HL-60 (cell line): ENCODE measurements at regions not wholly inside any gene's neighbourhood (a gene's known extent, or its start where the extent isn't known, plus 50 kb on each side); places are given as distances from the start of the nearest gene placed in this dataset.
"Not testable (repeated sequence)": the region's sequence is repeated elsewhere in the genome, so short reads cannot be mapped to it uniquely, and the experiment has no call there.

Experiments
- DNase-seq, 2 experiments: peaks; one replicate each; pipeline ENCODE4 v3.0.0-alpha.2; 2010 to 2020; ENCODE audit warnings: low read depth in 1 of 2, low spot score in 1 of 2
- H3K27ac ChIP-seq: fragments of 250-450 bp; sonication (Bioruptor Pico); replicated peaks from 2 replicates; pipeline ENCODE4 v1.5.1; 2020; ENCODE audit warnings: mild to moderate bottlenecking, moderate library complexity
- H3K27me3 ChIP-seq: fragments of 250-450 bp; sonication (Bioruptor Pico); 2 replicates; pipeline ENCODE4 v1.5.1; 2021; ENCODE audit warnings: mild to moderate bottlenecking, moderate library complexity; ENCODE audit not compliant: insufficient read depth, poor library complexity, severe bottlenecking
- H3K4me3 ChIP-seq: replicated peaks from 2 replicates; pipeline ENCODE4 v1.5.1; 2011; ENCODE audit warnings: mild to moderate bottlenecking, control low read depth, low read length; ENCODE audit not compliant: insufficient read depth
- GABPA ChIP-seq: IDR thresholded peaks from 2 replicates; pipeline ENCODE4 v1.6.1; 2012; ENCODE audit warnings: low read depth
- POLR2AphosphoS5 ChIP-seq: IDR thresholded peaks from 2 replicates; pipeline ENCODE4 v1.6.1; 2012; ENCODE audit warnings: low read depth
- SPI1 ChIP-seq: IDR thresholded peaks from 2 replicates; pipeline ENCODE4 v1.6.1; 2012; ENCODE audit warnings: low read depth, mild to moderate bottlenecking, borderline replicate concordance
- TF ChIP-seq, protein P1 (sequence below): IDR thresholded peaks from one replicate; pipeline ENCODE4 v1.5.1; 2011; ENCODE audit warnings: low read length, control low read depth, inconsistent platforms; ENCODE audit not compliant: insufficient read depth
- TF ChIP-seq, protein P2 (sequence below): IDR thresholded peaks from 2 replicates; pipeline ENCODE4 v1.6.1; 2012; ENCODE audit warnings: low read depth; ENCODE audit not compliant: insufficient replicate concordance

DNA sequence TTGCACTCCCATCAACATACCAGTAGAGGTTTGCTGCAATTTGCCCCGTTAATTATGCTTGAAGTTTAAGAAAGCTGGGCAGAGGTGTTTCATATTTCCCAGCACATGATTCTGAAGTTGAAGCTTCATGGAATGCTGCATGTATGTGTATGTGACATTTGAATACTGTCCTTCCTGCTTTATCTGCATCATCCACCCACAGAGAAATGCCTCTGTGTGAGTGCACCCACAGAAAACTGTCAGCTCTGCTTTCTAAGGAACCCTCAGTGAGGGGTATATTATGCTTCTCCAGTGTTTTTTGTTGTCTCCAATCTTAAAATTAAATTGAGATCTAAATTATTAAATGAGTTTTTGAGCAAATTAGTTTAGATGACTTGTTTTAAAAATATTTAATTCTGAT, 358.1 kb upstream of the PIK3R1 start:
- Histone ChIP-seq H3K27ac (no peak overlapping the region), H3K4me3 (no peak overlapping the region), H3K27me3 (no peaks in the 10 kb centered on the region)
- no peak for TF ChIP-seq GABPA
- TF ChIP-seq, protein P1, sequence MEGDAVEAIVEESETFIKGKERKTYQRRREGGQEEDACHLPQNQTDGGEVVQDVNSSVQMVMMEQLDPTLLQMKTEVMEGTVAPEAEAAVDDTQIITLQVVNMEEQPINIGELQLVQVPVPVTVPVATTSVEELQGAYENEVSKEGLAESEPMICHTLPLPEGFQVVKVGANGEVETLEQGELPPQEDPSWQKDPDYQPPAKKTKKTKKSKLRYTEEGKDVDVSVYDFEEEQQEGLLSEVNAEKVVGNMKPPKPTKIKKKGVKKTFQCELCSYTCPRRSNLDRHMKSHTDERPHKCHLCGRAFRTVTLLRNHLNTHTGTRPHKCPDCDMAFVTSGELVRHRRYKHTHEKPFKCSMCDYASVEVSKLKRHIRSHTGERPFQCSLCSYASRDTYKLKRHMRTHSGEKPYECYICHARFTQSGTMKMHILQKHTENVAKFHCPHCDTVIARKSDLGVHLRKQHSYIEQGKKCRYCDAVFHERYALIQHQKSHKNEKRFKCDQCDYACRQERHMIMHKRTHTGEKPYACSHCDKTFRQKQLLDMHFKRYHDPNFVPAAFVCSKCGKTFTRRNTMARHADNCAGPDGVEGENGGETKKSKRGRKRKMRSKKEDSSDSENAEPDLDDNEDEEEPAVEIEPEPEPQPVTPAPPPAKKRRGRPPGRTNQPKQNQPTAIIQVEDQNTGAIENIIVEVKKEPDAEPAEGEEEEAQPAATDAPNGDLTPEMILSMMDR = no peak
- TF ChIP-seq POLR2AphosphoS5 = no peak
- TF ChIP-seq SPI1 = no peak
- TF ChIP-seq, protein P2, sequence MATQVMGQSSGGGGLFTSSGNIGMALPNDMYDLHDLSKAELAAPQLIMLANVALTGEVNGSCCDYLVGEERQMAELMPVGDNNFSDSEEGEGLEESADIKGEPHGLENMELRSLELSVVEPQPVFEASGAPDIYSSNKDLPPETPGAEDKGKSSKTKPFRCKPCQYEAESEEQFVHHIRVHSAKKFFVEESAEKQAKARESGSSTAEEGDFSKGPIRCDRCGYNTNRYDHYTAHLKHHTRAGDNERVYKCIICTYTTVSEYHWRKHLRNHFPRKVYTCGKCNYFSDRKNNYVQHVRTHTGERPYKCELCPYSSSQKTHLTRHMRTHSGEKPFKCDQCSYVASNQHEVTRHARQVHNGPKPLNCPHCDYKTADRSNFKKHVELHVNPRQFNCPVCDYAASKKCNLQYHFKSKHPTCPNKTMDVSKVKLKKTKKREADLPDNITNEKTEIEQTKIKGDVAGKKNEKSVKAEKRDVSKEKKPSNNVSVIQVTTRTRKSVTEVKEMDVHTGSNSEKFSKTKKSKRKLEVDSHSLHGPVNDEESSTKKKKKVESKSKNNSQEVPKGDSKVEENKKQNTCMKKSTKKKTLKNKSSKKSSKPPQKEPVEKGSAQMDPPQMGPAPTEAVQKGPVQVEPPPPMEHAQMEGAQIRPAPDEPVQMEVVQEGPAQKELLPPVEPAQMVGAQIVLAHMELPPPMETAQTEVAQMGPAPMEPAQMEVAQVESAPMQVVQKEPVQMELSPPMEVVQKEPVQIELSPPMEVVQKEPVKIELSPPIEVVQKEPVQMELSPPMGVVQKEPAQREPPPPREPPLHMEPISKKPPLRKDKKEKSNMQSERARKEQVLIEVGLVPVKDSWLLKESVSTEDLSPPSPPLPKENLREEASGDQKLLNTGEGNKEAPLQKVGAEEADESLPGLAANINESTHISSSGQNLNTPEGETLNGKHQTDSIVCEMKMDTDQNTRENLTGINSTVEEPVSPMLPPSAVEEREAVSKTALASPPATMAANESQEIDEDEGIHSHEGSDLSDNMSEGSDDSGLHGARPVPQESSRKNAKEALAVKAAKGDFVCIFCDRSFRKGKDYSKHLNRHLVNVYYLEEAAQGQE = no peak
- no peak for DNase-seq

DNA sequence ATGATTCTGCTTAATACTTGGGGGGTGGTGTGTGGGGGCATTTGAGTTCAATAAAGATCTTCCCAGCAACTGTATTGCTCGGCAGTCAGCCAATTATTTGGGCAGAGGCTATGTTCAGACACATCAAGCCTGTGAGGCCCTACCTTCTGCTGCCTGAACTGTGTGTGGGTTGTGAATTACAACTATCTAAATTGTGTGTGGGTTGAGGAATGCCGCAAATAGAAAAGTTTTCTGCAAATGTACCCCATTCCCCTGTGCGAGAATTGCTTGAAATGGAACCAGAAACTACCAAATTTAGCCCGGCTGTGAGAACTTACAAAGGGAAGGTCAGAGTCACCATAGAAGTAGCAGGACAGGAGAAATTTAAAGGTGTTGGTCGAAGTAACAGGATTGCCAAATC, 360.0 kb upstream of the PIK3R1 start:
- no peak overlapping the region for H3K4me3 ChIP-seq
- no peaks in the 10 kb centered on the region for H3K27me3 ChIP-seq
- no peak for DNase-seq

DNA sequence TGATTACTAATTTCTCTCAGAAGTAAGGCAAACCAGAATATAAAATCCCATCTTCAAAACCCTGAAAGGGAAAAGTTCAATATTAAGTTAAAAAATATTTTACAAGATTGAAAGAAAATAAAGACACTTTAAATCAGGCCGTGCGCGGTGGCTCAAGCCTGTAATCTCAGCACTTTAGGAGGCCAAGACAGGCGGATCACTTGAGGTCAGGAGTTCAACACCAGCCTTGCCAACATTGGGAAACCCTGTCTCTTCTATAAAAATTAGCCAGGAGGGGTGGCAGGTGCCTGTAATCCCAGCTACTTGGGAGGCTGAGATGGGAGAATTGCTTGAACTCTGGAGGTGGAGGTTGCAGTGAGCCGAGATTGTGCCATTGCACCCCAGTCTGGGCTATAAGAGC, 364.6 kb upstream of the PIK3R1 start:
- not testable (repeated sequence) for DNase-seq, H3K27me3 ChIP-seq, H3K4me3 ChIP-seq, H3K27ac ChIP-seq

More for the DNA sequence above, 360.0 kb upstream of the PIK3R1 start:
- H3K27ac ChIP-seq = no peak overlapping the region
- no peak for TF ChIP-seq GABPA
- no peak for TF ChIP-seq SPI1

GRCh38 chr5:67844924-67845323, 370.6 kb upstream of the PIK3R1 start:
- TF ChIP-seq SPI1 (no peak), POLR2AphosphoS5 (no peak), GABPA (no peak)
- TF ChIP-seq, protein P1 = no peak
- Histone ChIP-seq H3K27ac (no peak overlapping the region), H3K4me3 (no peak overlapping the region), H3K27me3 (no peaks in the 10 kb centered on the region)
- DNase-seq = no peak

GRCh38 chr5:67842806-67843205, 372.8 kb upstream of the PIK3R1 start:
- H3K27ac ChIP-seq = no peak overlapping the region
- no peaks in the 10 kb centered on the region for H3K27me3 ChIP-seq
- TF ChIP-seq, protein P1 = no peak
- no peak for TF ChIP-seq SPI1
- TF ChIP-seq POLR2AphosphoS5 = no peak
- TF ChIP-seq, protein P2 = no peak
- TF ChIP-seq GABPA = no peak
- no peak for DNase-seq
- no peak overlapping the region for H3K4me3 ChIP-seq

DNA sequence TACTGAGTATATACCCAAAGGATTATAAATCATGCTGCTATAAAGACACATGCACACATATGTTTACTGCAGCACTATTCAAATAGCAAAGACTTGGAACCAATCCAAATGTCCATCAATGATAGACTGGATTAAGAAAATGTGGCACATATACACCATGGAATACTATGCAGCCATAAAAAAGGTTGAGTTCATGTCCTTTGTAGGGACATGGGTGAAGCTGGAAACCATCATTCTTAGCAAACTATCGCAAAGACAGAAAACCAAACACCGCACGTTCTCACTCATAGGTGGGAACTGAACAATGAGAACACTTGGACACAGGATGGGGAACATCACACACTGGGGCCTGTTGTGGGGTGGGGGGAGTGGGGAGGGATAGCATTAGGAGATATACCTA, 378.3 kb upstream of the PIK3R1 start:
- not testable (repeated sequence) for H3K4me3 ChIP-seq, H3K27me3 ChIP-seq, DNase-seq, H3K27ac ChIP-seq

DNA sequence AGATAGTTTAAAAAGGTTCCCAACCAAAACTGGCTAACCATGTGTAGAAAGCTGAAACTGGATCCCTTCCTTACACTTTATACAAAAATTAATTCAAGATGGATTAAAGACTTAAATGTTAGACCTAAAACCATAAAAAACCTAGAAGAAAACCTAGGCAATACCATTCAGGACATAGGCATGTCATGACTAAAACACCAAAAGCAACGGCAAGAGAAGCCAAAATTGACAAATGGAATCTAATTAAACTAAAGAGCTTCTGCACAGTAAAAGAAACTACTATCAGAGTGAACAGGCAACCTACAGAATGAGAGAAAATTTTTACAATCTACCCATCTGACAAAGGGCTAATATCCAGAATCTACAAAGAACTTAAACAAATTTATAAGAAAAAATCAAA, 379.1 kb upstream of the PIK3R1 start:
- H3K27me3 ChIP-seq, H3K4me3 ChIP-seq, DNase-seq, H3K27ac ChIP-seq: not testable (repeated sequence)
